PC-3 (cell line): ENCODE measurements at regions not wholly inside any gene's neighbourhood (a gene's known extent, or its start where the extent isn't known, plus 50 kb on each side); places are given as distances from the start of the nearest gene placed in this dataset.

Experiments used
- ATAC-seq: fragments of 200-7000 bp; cut with Tn5 transposase; 2 replicates; pipeline ENCODE4 v1.9.1; 2020; ENCODE audit warnings: mild to moderate bottlenecking, moderate library complexity
- BruUV-seq: library from RNA; stranded (reverse); fragments of 400-500 nt; replicated peaks from 2 replicates; lab custom pipeline; 2021; lab: Mats Ljungman, UMichigan
- CTCF ChIA-PET: fragments of 300-600 bp; sonication (Branson Sonifier 250); formaldehyde crosslinking; loops from one replicate; lab custom pipeline; 2022; ENCODE audit warnings: antibody characterized with exemption; lab: Charles Lee
- POLR2A ChIA-PET: fragments of 300-600 bp; sonication (Branson Sonifier 250); formaldehyde crosslinking; loops from one replicate; lab custom pipeline; 2022; ENCODE audit warnings: antibody characterized with exemption; ENCODE audit not compliant: unreplicated experiment; lab: Charles Lee
- DNase-seq: peaks from one replicate; pipeline ENCODE4 v3.0.0-alpha.2; 2015
- H2AFZ ChIP-seq: fragments of 300-600 bp; sonication (generic); 2 replicates; pipeline ENCODE4 v1.6.0; 2016; ENCODE audit warnings: antibody characterized with exemption, low read length
- H3F3A ChIP-seq: fragments of 300-600 bp; sonication (generic); one replicate; pipeline ENCODE4 v1.6.0; 2017; ENCODE audit warnings: antibody characterized with exemption, low read length, control low read depth, mild to moderate bottlenecking; ENCODE audit not compliant: unreplicated experiment
- H3K27ac ChIP-seq: fragments of 300-600 bp; sonication (generic); 2 replicates; pipeline ENCODE4 v1.5.1; 2016; ENCODE audit warnings: mild to moderate bottlenecking, low read length
- H3K27me3 ChIP-seq: fragments of 300-600 bp; sonication (generic); 2 replicates; pipeline ENCODE4 v1.6.1; 2016; ENCODE audit warnings: low read length, mixed read lengths
- H3K36me3 ChIP-seq: fragments of 300-600 bp; sonication (generic); 2 replicates; pipeline ENCODE4 v1.6.1; 2016; ENCODE audit warnings: low read depth, mixed run types, low read length, mixed read lengths
- H3K4me1 ChIP-seq: fragments of 300-600 bp; sonication (generic); 2 replicates; pipeline ENCODE4 v1.5.1; 2016; ENCODE audit warnings: low read length; ENCODE audit not compliant: insufficient read depth
- H3K4me2 ChIP-seq: fragments of 300-600 bp; sonication (generic); 2 replicates; pipeline ENCODE4 v1.6.0; 2016; ENCODE audit warnings: low read length
- H3K4me3 ChIP-seq: fragments of 300-600 bp; sonication (generic); 2 replicates; pipeline ENCODE4 v1.5.1; 2016; ENCODE audit warnings: mild to moderate bottlenecking, low read length, mixed read lengths
- H3K79me2 ChIP-seq: fragments of 300-600 bp; sonication (generic); 2 replicates; pipeline ENCODE4 v1.6.1; 2017; ENCODE audit warnings: low read length, mixed read lengths
- H3K9ac ChIP-seq: fragments of 300-600 bp; sonication (generic); 2 replicates; pipeline ENCODE4 v1.6.0; 2016; ENCODE audit warnings: mild to moderate bottlenecking, low read length
- H3K9me2 ChIP-seq: fragments of 300-600 bp; sonication (generic); replicated peaks from 2 replicates; pipeline ENCODE4 v1.6.1; 2016; ENCODE audit warnings: mixed run types, low read length, mixed read lengths
- H3K9me3 ChIP-seq: fragments of 300-600 bp; sonication (generic); 2 replicates; pipeline ENCODE4 v1.6.1; 2016; ENCODE audit warnings: low read length, mixed read lengths
- H4K20me1 ChIP-seq: fragments of 300-600 bp; sonication (generic); 2 replicates; pipeline ENCODE4 v1.6.1; 2016; ENCODE audit warnings: low read length, mixed read lengths
- CTCF ChIP-seq: fragments of 300-600 bp; sonication (generic); conservative IDR thresholded peaks from 2 replicates; pipeline ENCODE4 v1.5.1; 2017; ENCODE audit warnings: antibody characterized with exemption, low read depth, mild to moderate bottlenecking, low read length
- EZH2 ChIP-seq: fragments of 300-600 bp; sonication (generic); IDR thresholded peaks from one replicate; pipeline ENCODE4 v1.6.1; 2017; ENCODE audit warnings: antibody characterized with exemption, mild to moderate bottlenecking, low read length; ENCODE audit not compliant: unreplicated experiment
- EZH2phosphoT487 ChIP-seq: fragments of 300-600 bp; sonication (generic); IDR thresholded peaks from 2 replicates; pipeline ENCODE4 v1.6.1; 2018; ENCODE audit warnings: mild to moderate bottlenecking, antibody characterized with exemption, low read length, borderline replicate concordance
- intact Hi-C: fragments of 100-400 bp; cut with micrococcal nuclease; formaldehyde crosslinking; loops from 2 replicates; pipeline ENCODE4 v1.9.0; 2023

DNA sequence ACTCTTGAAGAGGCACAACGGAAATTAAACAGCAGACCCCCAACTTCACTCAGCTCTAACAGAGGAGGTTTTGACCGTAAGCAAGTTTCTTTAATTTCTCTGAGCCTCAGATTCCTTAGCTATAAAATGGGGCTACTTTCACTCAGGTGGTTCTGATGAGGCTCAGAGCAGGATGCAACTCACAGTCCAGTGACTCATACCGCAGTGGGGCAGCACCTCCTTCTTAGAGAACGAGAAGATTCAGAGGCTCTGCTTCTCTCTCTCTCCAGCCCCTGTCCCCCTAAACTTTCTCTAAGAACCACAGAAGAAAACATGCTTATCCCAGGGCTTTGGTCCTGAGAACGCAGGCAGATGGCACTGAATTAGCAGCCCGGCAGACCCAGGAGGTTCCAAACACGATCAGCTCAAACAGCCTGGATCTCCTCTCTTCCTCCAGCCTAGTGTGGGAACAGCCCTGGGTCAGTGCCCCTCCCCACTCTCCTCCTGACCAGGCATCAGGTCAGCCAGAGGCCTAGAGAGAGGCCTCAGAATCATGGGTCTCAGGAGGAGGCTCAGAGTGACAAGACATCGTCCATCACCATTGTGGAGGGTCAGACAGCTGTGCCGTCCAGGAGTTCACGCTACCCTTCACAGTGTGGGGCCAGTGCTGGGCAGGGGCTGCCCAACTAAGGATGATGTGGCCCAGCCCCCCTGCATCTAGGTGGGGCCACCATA is 433.0 kb downstream of the PTPRU start:
- DNase-seq: no peak
- ChIA-PET CTCF (no interaction called here), POLR2A (no interaction called here)
- Histone ChIP-seq H3K4me1 (no peaks in the 10 kb centered on the region), H3K36me3 (no peaks in the 10 kb centered on the region), H3F3A (no peaks in the 10 kb centered on the region), H3K27ac (no peak overlapping the region), H3K79me2 (no peaks in the 10 kb centered on the region), H3K27me3 (no peaks in the 10 kb centered on the region), H3K4me2 (no peak overlapping the region), H3K4me3 (no peak overlapping the region), H3K9ac (no peak overlapping the region), H3K9me3 (no peaks in the 10 kb centered on the region), H3K9me2 (no peaks in the 10 kb centered on the region), H2AFZ (no peak overlapping the region), H4K20me1 (no peaks in the 10 kb centered on the region)
- TF ChIP-seq EZH2phosphoT487 (no peak), EZH2 (no peak), CTCF (no peak)
- ATAC-seq: no peak
- BruUV-seq: no TSS peak
- intact Hi-C loops: no loop called here

- intact Hi-C loops: no loop called here
- H3K9me3 ChIP-seq: no peaks in the 10 kb centered on the region
- H3K9me2 ChIP-seq: no peaks in the 10 kb centered on the region
- H3K9ac ChIP-seq: no peak overlapping the region
- no peaks in the 10 kb centered on the region for H3K4me1 ChIP-seq
- no peaks in the 10 kb centered on the region for H3K36me3 ChIP-seq
- H3K4me3 ChIP-seq: no peak overlapping the region
- no peaks in the 10 kb centered on the region for H3K27me3 ChIP-seq
- no peak overlapping the region for H3K4me2 ChIP-seq
- no peaks in the 10 kb centered on the region for H3F3A ChIP-seq
- H2AFZ ChIP-seq: no peak overlapping the region
- ChIA-PET POLR2A (no interaction called here), CTCF (no interaction called here)
- TF ChIP-seq CTCF (no peak), EZH2 (no peak), EZH2phosphoT487 (no peak)
- ATAC-seq (no peak), DNase-seq (no peak)
- no peaks in the 10 kb centered on the region for H3K79me2 ChIP-seq
- no peak overlapping the region for H3K27ac ChIP-seq
- H4K20me1 ChIP-seq: no peaks in the 10 kb centered on the region
- no TSS peak for BruUV-seq
These were observed 432.3 kb downstream of the PTPRU start for GRCh38 chr1:29668551-29669157.

DNA sequence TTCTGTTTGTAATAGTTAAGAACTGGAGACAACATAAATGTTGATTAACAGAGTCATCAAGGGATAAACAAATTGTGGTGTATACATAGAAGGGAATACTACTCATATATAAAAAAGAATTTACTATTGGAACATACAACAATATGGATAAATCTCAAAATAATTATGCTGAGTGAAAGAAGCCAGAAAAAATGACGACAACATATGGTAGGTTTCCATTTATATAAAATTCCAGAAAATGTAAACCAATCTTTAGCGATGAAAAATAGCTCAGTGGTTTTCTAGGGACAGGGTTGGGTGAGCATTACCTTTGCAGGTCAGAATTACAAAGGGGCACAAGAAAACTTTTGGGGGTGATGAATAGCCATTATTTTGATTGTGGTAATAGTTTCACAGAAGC is 431.6 kb downstream of the PTPRU start:
- Histone ChIP-seq H3K4me3 (no peak overlapping the region), H3K4me2 (no peak overlapping the region), H2AFZ (no peak overlapping the region), H3F3A (no peaks in the 10 kb centered on the region), H3K79me2 (no peaks in the 10 kb centered on the region), H3K4me1 (no peaks in the 10 kb centered on the region), H3K9me3 (no peaks in the 10 kb centered on the region), H3K36me3 (no peaks in the 10 kb centered on the region), H3K9me2 (no peaks in the 10 kb centered on the region), H3K9ac (no peak overlapping the region), H3K27me3 (no peaks in the 10 kb centered on the region), H4K20me1 (no peaks in the 10 kb centered on the region), H3K27ac (no peak overlapping the region)
- BruUV-seq: no TSS peak
- no peak for DNase-seq
- TF ChIP-seq EZH2 (no peak), CTCF (no peak), EZH2phosphoT487 (no peak)
- POLR2A ChIA-PET: no interaction called here
- intact Hi-C loops: no loop called here
- CTCF ChIA-PET: no interaction called here
- no peak for ATAC-seq
